ENCODE measurements at regions not wholly inside any gene's neighbourhood (a gene's known extent, or its start where the extent isn't known, plus 50 kb on each side); places are given as distances from the start of the nearest gene placed in this dataset.

DNA sequence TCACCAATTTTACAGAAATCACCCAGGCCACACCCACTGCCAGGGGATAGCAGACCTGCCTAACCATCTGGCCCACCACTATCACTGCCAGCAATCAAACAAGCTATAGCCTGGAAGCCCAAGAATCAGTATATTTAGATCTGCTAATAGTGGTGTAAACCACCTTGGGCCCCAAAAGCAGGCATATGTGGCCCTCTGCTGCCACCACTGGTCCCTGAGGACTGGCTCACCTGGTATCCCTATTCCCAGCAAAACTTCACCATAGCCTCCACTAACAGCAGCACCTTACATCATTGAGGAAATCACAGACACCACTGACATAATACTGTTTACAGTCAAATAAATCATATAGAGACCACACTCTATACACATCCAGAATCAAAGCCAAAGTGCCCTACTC lies 880.4 kb upstream of the MAN1A1 start:
- DNase-seq (ENCODE audit: low read depth) = no peak

DNA sequence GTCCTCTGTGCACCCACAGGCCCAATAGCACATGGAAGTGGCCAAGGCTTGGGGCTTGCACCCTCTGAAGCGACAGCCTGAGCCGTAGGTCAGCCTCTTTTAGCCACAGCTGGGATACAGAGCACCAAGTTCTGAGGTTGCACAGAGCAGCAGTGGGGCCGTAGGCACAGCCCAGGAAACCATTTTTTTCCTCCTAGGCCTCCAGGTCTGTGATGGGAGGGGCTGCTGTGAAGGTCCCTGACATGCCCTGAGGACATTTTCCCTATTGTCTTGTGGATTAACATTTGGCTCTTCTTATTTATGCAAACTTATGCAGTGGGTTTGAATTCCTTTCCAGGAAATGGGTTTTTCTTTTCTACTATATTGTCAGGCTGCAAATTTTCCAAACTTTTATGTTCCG lies 878.7 kb upstream of the MAN1A1 start:
- DNase-seq (ENCODE audit: low read depth) = no peak

DNA sequence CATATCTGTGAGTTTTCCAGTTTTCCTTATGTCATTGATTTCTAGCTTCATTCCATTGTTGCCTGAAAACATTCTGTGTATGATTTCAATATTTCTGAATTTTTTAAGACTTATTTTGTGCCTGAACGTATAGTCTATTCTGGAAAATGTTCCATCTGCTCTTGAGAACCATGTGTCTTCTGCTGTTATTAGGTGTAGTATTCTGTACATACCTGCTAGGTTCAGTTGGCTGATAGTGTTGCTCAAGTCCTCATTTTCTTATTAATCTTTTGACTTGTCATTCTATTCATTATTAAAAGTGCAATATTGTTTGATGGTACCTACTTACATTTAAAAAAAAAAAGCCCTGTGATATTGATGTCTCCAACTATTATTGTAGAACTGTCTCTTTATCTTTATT lies 869.8 kb upstream of the MAN1A1 start:
- no peak for DNase-seq (ENCODE audit: low read depth)

DNA sequence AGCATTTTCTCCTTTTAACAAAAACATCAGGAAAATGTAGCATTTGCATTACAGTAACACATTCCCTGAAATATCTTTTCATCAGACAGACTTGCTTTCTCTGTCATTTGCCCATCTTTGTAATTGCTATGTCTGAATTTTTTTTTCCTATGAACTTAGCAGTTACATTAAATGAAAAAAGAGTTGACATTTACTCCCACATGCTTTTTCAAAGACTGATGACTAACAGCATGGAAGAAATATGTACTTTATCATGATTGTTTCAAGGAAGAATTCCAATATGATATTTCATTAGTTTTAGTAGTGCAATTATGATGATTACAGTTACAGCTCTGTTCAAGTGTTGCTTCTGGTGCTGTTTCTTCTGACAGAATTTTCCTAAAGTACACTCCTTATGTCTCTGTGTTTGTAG lies 864.5 kb upstream of the MAN1A1 start:
- no peak for DNase-seq (ENCODE audit: low read depth)

DNA sequence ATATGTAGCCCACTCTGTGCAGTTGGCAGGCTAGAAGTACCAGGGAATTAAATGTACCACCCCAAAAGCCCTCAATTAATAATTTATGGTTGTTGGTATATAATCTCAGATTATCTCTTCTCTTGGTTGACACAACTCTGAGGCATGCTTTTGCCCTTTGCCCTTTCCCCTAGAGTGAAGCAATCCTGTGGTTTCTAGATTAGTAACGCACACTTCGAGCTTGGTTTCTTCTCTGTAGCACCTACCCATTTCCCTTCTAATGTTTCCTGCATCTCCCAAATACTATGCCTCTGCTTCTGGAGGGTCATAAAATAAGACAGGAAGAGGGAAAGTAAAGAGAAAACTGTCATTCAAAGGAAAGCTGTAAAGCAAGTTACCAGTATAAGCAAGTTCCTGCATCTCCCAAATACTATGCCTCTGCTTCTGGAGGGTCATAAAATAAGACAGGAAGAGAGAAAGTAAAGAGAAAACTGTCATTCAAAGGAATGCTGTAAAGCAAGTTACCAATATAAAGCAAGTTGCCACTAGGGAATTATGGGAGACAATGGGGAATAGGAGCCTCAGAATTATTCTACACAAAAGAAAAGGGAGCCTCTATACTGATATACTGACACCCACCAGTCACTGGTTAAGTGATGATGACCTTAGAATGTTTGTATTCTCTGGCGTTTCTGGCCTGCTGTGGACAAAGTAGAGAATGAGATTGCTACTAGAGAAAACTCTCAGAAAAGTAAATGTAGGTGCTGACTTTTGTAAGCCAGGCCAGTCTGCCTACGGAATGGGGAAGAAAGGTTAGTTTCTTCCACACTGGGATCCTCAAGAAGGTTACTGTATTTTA lies 862.6 kb upstream of the MAN1A1 start:
- DNase-seq (ENCODE audit: low read depth) = no peak

DNA sequence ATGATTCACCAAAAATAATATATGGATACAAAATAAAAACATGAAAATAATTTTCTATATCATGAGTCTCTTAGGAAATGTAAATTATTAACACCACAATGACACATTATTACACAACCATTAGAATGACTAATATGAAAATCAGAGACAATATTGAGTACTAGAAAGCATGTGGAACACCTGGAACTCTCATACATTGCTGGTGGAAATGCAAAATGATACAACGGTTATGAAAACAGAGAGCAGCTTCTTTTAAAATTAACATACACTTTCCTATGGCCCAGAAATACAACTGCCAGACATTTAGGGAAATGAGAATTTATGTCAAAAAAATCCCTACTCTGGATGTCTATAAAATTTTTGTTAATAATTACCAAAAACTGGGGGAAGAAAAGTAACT lies 853.3 kb upstream of the MAN1A1 start:
- no peak for DNase-seq (ENCODE audit: low read depth)

DNA sequence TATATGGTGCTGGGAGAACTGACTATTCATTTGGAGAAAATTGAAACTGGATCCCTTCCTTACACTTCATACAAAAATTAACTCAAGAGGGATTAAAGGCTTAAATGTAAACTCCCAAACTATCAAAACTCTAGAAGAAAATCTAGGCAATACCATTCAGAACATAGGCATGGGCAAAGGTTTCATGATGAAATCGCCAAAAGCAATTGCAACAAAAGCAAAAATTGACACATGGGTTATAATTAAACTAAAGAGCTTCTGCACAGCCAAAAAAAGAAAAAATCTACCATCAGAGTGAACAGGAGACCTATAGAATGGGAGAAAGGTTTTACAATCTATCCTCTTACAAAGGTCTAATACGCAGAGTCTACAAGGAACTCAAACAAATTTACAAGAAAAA lies 851.3 kb upstream of the MAN1A1 start:
- no peak for DNase-seq (ENCODE audit: low read depth)

DNA sequence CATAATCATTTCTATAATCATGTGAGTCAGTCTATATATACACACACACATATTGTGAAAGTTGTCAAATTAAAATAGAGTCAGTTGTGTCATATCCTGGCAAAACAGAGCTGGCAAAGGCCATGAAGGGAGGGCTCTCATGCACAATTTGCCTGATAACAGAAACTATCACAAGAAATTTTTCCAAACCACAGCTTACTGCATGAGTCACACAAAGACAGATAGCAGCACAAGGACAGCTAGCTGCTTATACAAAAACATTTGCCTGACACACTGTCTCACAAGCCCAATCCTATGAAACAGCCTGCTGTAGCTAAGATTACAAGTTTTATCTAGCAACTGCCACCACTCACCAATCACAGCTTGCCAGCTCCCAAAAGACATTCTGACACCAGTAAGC lies 848.5 kb upstream of the MAN1A1 start:
- no peak for DNase-seq (ENCODE audit: low read depth)

DNA sequence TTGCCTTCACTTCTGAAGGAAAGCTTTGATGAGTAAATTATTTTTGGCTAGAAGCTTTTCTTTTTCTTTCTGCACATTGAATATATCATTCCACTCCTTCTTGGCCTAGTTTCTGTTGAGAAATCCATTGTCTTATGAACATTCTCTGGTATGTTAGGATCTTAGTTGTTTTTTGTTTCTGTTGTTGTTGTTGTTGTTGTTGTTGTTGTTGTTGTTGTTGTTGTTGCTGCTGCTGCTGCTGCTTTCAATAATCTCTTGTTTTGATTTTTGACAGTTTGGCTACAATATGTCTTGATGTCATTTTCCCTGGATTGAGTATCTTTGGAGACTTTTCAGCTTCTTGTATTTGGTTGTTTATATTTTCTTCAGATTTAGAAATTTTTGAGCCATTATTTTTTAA lies 836.5 kb upstream of the MAN1A1 start:
- no peak for DNase-seq (ENCODE audit: low read depth)

DNA sequence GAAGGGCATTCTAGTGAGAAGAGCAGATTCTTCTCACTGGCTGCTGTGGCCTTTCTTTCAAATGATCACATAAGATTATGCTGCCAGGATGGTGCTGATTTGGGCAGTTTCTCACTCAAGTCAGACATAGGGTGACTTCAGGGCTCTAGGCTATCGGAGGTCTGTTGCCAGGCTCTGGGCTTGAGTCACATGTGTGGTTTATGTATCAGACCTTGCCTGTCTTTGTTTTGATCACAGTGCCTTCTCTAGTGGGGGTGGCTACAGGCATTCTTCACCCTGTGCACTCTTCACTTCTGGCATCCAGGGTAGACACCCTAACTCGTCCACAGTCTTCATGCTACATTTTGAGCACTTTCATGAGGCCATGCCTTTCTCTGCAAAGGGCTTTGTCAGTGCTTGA lies 823.7 kb upstream of the MAN1A1 start:
- DNase-seq (ENCODE audit: low read depth) = no peak

DNA sequence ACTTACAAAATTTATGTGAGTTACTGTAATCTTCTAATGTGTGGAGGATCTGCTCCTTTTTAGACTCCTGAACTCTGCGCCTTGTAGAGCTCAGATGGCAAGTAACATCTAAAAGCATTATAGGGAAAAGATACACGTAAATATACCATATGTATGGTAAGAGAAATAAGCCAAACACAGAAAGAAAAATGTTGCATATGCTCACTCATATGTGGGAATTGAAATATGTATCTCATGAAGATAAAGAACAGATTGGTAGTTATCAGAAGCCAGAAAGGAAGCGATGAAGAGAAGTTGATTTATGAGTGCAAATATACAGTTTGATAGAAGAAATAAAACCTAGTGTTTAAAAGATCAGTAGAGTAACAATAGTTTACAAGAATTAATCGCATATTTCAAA lies 815.0 kb upstream of the MAN1A1 start:
- DNase-seq (ENCODE audit: low read depth) = no peak

DNA sequence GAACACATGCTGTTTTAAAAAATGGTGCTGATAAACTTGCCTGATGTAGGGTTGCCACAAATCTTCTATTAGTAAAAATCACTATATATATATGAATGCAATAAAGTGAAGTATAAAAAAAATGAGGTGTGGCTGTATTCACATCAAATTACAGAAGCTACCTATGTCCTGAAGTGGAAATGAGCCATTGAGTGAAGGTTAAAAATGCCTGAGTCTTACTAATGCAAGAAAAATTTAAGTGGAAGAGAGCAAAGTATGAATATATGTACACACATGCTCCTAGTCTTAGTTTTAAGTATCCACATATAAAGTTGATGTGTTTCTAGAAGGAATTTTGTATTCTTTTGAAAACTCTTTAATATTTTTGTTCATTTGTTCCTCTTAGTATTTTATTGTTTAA lies 808.3 kb upstream of the MAN1A1 start:
- DNase-seq (ENCODE audit: low read depth) = no peak

DNA sequence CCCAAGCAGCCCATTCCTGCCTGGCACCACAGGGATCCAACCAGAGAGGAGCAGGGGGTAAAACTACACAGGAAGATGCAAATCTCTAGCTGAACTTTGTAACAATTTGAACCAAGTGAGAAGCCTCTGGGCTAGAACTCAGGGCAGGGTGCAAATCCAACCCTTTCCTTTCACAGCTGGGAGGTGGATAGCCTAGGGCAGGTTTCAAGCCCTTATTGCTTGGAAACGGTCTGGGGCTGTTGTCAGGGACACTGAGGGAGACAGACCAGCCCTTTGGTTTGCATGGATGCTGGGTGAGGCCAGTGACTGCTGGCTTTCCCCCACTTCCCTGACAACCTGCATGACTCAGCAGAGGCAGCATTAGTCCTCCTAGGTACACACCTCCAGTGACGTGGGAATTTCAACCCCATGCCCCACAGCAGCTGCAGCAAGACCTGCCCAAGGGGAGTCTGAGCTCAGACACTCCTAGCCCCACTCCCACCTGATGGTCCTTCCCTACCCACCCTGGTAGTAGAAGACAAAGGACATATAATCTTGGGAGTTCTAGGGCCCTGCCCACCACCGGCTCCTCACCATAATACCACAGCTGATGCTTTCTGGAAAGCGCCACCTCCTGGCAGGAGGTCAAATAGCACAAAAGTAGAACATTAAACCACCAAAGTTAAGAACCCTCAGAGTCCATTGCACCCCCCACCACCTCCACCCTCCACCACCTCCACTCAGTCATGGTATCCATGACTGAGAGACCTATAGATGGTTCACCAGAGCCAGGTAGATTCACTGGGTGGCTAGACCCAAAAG lies 797.7 kb upstream of the MAN1A1 start:
- no peak for DNase-seq (ENCODE audit: low read depth)

DNA sequence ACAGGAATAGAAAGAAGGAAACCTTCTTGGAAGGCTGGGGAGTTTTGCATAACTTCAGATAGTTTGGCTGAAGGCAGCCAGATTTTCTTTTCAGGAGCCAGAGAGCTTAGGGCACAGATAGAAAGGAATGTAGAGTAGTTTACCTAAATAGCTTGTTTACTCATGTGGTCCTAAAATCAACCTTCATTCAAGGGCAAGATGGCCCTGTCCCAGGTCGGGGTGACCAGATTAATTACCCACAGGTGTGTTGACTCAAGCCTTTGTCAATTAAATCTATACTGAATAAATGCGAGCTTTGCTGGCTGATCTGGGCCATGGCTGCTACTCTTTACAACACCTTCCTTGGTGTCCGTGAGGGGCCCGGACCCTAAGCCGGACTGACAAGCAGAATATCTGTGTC lies 792.0 kb upstream of the MAN1A1 start:
- DNase-seq (ENCODE audit: low read depth) = no peak

DNA sequence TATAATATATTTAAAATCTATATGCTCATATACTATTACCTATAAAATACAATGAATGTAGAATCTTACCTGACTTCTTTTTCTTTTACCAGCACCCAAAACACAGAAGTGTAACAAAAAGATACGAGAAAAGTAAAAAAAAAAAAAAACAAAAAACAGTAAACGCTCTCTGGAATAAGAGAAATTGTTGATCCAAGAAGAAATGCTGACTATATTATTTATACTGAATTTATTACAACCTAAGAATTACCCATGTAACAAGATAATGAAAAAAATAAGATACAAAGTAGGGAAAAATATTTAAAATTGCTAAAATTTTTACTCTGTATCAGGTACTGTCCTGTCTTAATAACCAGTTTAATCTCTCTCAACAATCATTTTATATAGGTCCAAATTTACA lies 787.9 kb upstream of the MAN1A1 start:
- DNase-seq (ENCODE audit: low read depth) = no peak

DNA sequence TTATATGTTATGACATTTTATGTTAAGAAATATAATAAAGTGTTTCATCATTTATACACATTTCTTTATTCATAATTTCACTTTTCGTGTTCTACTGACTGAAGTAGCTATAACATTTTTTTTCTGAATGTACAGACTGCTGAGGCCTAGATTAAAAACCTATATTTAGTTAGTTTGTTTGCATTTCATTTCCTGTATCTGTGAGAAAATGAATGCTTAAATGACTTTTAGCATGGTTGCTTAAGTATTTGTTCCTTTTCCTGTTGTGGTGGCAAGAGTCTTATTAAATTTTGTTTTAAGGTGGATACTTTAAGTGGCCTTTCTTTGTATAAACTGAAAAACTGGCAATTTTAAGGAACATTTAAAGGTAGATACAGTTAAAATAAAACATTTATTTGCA lies 779.7 kb upstream of the MAN1A1 start:
- no peak for DNase-seq (ENCODE audit: low read depth)

DNA sequence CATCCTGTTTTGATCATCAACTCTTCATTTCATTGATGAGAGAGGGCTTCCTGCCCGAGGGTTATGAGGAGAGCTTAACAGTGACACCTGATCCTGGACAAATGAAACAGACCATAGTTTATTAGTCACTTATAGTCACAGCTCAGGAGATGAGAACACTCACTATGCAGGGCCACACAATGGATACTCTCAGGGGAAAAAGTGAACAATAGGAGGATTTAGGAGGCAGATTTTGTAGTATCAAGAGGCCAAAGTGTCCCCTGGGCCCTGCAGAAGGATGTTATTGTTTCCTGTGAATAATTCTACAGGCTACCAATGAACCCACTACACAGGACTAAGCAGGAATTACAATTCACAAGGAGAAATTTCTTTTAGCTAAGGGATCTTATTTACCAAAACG lies 772.8 kb upstream of the MAN1A1 start:
- no peak for DNase-seq (ENCODE audit: low read depth)

DNA sequence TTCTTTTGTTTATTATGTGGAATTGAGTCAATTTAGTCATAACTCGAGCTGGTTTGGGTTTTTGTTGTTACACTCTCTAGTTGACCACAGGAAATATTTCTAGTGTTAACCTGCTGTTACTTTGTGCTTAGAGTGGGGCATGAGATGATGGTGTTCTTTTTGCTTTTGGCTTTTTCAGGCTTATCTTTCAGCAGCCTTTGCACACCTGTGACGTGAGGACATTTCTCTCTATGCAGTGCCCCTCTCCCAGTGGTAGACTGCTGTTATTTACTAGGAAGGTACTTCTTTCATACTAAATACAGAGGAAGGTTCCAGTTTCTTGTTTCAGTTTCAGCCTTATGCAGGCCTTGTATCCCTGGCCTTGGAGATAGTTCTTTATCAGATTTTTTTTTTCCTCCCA lies 766.8 kb upstream of the MAN1A1 start:
- DNase-seq (ENCODE audit: low read depth) = no peak

DNA sequence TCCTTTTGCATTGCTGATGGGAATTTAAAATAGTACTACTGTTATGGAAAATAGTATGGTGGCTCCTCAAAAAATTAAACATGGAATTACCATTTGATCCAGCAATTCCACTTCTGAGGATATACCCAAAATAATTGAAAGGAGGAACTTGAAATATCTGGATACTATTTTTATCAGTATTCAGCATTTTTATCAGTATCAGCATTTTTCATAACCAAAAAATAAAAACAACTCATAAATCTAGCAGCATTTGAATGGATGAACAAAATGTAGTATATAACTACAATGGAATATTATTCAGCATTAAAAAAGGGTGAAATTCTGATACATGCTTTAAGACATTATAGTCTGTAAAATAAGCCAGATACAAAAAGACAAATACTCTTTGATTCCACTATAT lies 763.4 kb upstream of the MAN1A1 start:
- DNase-seq (ENCODE audit: low read depth) = no peak

DNA sequence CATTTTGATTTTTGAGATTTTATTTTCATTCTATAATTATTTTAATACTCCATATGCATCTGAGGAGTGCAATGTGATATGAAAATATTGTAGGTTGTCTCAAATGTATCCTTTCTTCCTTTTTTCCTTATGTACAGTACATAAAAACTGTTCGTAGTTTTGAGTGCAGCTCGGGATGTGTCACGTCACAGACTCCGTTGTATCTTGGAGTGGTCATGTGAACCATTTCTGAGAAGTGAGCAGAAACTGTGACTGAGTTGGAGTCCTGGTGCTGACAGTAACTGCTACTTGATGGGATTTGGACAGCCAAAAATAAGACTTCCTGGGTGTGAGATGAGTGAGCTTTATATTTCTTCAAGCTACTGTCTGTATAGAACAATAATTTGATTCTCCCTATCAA lies 761.4 kb upstream of the MAN1A1 start:
- DNase-seq (ENCODE audit: low read depth) = no peak

DNA sequence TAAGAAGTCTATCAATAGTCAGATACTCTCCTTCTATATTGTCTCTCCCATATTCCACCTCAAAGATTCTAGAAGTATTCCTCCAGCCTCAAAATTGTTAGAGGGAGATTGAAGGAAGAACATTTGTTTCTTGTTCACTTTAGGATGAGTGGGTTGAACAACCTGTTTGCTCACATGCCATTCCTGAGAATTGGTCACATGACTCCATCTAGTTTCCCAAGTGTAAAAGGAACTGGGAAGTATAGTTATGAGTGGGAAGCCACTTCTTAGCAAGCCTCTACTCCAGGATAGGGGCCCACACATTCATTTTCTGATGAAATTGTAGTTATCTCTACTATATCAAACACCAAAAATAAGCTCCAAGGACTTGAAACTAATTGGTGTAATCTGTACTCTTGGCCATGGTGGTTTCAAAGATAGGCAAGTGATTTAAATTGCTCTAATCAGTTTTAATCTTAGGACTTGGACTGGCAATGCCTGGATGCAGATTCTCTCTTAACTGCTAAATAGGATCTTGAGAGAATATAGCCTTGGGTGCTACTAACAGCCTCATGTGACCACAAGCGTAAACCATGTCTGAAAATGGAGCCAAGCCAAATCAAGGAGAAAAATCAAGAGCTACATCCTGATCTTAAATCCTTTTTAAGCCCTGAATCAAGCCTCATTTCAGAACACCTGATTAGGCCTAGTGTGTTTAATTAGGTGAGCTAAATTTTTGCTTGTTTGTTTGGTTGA lies 758.7 kb upstream of the MAN1A1 start:
- no peak for DNase-seq (ENCODE audit: low read depth)

DNA sequence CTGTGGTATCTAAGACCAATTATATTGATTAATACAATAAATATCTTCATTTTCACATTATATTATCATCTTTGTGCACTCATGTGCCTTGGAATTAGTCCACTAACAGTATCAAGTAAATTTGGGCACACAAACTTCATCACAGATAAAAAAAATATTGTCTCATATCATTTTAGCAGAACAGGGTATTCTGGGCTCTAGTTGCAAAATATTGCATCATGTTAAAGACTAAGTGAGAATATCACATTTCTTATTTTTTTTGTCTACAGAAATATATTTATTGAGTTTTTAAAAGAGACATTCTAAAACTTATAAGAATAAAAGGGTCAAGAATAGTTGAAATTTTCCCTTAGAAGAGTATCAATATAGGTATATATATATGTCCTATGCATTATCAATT lies 754.1 kb upstream of the MAN1A1 start:
- DNase-seq (ENCODE audit: low read depth) = no peak

DNA sequence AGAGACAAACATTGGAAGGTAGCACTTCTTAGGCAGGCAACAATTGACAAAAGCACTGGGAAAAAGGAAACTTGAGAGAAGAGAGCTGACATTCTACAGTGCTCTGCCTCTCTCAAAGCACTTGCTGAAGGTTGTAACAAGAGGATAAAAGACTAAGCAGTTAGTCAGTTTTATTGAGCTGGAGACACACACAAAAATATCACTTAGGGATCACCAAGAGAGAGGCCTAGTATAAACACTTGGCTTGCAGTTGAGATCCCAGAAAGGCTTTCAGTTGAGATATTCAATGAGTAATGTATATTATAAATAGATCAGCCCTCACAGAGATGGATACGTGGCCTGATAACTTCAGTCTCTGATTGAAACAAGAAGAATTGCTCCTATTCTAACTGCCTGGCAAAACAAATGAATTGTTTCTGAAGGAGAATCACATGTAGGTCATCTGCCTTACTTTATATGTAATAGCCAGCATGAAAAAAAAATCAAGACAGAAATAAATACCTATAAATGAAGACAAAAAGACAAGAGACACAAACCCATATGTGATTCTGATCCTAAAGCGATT lies 747.2 kb upstream of the MAN1A1 start:
- DNase-seq (ENCODE audit: low read depth) = no peak

All from fibroblast of gingiva (primary cell).